Neutrophil (primary cell): ENCODE measurements at regions not wholly inside any gene's neighbourhood (a gene's known extent, or its start where the extent isn't known, plus 50 kb on each side); places are given as distances from the start of the nearest gene placed in this dataset.

Experiments used
- H3K27ac ChIP-seq: fragments of 200-600 bp; sonication (generic); 2 replicates; pipeline ENCODE4 v1.5.1; 2016; ENCODE audit warnings: mild to moderate bottlenecking, moderate library complexity
- H3K27me3 ChIP-seq: fragments of 200-600 bp; sonication (generic); 2 replicates; pipeline ENCODE4 v1.6.0; 2016; ENCODE audit warnings: mild to moderate bottlenecking
- H3K36me3 ChIP-seq: fragments of 200-600 bp; sonication (generic); 2 replicates; pipeline ENCODE4 v1.5.1; 2017
- H3K4me1 ChIP-seq, 2 experiments: fragments of 200-600 bp in 1 of 2; sonication (generic) in 1 of 2; 1 replicate in 1 of 2; 2 replicates in 1 of 2; pipeline versions ENCODE4 v1.5.1 to v1.6.1; 2013 to 2016; ENCODE audit warnings: low read depth in 1 of 2, low read length in 1 of 2, mild to moderate bottlenecking in 1 of 2, moderate library complexity in 1 of 2; ENCODE audit not compliant: control insufficient read depth in 1 of 2, insufficient read depth in 1 of 2
- H3K4me3 ChIP-seq, 2 experiments: fragments of 200-600 bp in 1 of 2; sonication (generic) in 1 of 2; 1 replicate in 1 of 2; 2 replicates in 1 of 2; pipeline ENCODE4 v1.5.1; 2013 to 2016; ENCODE audit warnings: low read depth in 1 of 2, low read length in 1 of 2, mild to moderate bottlenecking in 1 of 2, moderate library complexity in 1 of 2
- H3K9me3 ChIP-seq: fragments of 200-600 bp; sonication (generic); 2 replicates; pipeline ENCODE4 v1.5.1; 2016
- CTCF ChIP-seq: fragments of 200-600 bp; sonication (generic); IDR thresholded peaks from 2 replicates; pipeline ENCODE4 v1.5.1; 2016; ENCODE audit warnings: antibody characterized with exemption

DNA sequence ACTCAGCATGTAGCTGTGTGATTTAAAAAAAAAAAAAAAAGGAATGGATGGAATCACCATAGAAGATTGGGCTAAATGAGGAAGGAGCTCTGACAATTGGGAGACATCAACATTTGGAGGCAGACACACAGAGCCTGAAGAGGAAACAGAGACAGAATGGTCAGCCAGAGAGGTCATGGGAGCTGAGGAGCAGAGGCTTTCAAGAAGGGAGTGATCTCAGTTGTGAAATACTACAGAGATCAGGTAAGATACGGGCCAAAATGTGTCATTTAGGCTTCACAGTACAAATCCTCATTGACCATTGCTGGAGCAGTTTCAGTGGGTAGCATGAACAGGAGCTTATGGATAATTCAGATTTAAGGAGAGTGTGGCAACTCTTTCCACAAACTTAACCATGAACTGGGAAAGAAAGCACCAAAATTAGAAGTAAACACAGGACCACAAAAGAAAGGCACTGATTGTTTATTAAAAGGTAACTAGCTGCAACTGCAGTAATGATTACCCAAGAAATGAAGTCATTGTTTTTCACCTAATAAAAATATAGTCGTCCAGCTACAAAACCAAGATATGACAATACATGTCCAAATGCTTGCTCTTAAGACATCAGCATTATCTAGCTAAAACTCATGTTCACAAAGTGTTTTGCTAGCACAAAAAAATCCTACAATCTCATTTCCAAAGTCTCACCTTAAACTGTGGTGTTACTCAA, 203.2 kb downstream of the DHX15 start:
- TF ChIP-seq CTCF = no peak
- H3K4me3 ChIP-seq = no peak overlapping the region
- H3K36me3 ChIP-seq = no peaks in the 10 kb centered on the region
- H3K9me3 ChIP-seq = no peaks in the 10 kb centered on the region
- no peak overlapping the region for H3K27ac ChIP-seq
- no peaks in the 10 kb centered on the region for H3K27me3 ChIP-seq
- H3K4me1 ChIP-seq = no peaks in the 10 kb centered on the region

- Histone ChIP-seq H3K4me1 (no peaks in the 10 kb centered on the region), H3K27ac (no peak overlapping the region)
Measured at GRCh38 chr4:24373704-24374103, 210.7 kb downstream of the DHX15 start.

GRCh38 chr4:24372881-24373280, 211.5 kb downstream of the DHX15 start:
- no peak for TF ChIP-seq CTCF

More at GRCh38 chr4:24373704-24374103, 210.7 kb downstream of the DHX15 start:
- Histone ChIP-seq H3K36me3 (no peaks in the 10 kb centered on the region), H3K27me3 (no peaks in the 10 kb centered on the region), H3K9me3 (no peaks in the 10 kb centered on the region), H3K4me3 (no peak overlapping the region)
- TF ChIP-seq CTCF = no peak

DNA sequence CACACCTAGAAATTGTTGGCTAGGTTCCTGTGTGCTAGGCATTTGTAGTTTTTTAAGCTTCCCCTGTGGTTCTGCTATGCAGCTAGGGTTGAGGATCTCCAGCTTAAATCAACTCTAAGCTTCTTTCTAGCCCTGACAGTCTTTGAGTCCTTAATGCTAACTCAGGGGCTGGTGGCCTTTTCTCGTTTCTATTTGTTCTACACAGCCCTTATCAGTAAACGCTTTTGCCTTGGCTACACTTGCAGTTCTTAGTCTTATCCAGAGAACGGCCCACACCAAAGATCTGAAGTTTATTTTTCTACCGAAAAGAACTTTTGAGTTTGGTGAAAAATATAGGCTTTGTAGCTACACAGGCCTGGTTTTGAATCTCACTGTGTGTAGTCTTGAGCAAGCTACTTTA, 212.0 kb downstream of the DHX15 start:
- TF ChIP-seq CTCF = no peak
- no peak overlapping the region for H3K4me3 ChIP-seq
- H3K36me3 ChIP-seq = no peaks in the 10 kb centered on the region
- H3K27me3 ChIP-seq = no peaks in the 10 kb centered on the region
- no peak overlapping the region for H3K27ac ChIP-seq
- no peaks in the 10 kb centered on the region for H3K4me1 ChIP-seq
- no peaks in the 10 kb centered on the region for H3K9me3 ChIP-seq

More at GRCh38 chr4:24372881-24373280, 211.5 kb downstream of the DHX15 start:
- H3K4me3 ChIP-seq = no peak overlapping the region
- H3K27me3 ChIP-seq = no peaks in the 10 kb centered on the region
- no peaks in the 10 kb centered on the region for H3K9me3 ChIP-seq
- no peak overlapping the region for H3K27ac ChIP-seq
- no peaks in the 10 kb centered on the region for H3K4me1 ChIP-seq
- no peaks in the 10 kb centered on the region for H3K36me3 ChIP-seq

GRCh38 chr4:24370421-24370820, 213.9 kb downstream of the DHX15 start:
- Histone ChIP-seq H3K9me3 (no peaks in the 10 kb centered on the region), H3K36me3 (no peaks in the 10 kb centered on the region), H3K27ac (no peak overlapping the region), H3K4me3 (no peak overlapping the region), H3K27me3 (no peaks in the 10 kb centered on the region), H3K4me1 (no peaks in the 10 kb centered on the region)
- TF ChIP-seq CTCF = no peak
